ENCODE measurements at regions not wholly inside any gene's neighbourhood (a gene's known extent, or its start where the extent isn't known, plus 50 kb on each side); places are given as distances from the start of the nearest gene placed in this dataset.

DNA sequence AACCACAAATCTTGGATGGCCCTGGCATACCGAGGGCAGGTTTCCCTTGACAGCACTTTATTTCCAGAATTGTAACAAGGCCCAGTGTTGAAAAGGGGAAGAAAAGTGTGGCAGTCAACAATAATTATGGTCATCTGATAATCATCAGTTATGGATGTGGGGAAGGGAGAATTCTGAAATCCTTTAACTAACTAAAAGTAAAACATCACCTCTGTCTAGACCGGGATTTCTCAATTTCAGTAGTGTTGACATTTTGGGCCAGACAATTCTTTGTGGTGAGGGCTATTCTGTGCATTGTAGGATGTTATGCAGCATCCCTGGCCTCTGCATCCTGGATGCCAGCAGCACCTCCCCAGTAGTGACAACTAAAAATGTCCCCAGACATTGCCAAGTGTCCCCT, 140.4 kb downstream of the PSAT1 start:
- no peak for DNase-seq (ENCODE audit: low read depth)
- H3K4me3 ChIP-seq (replicated peaks; ENCODE audit: low read depth, low read length): no peak overlapping the region
- TF ChIP-seq, protein P1, sequence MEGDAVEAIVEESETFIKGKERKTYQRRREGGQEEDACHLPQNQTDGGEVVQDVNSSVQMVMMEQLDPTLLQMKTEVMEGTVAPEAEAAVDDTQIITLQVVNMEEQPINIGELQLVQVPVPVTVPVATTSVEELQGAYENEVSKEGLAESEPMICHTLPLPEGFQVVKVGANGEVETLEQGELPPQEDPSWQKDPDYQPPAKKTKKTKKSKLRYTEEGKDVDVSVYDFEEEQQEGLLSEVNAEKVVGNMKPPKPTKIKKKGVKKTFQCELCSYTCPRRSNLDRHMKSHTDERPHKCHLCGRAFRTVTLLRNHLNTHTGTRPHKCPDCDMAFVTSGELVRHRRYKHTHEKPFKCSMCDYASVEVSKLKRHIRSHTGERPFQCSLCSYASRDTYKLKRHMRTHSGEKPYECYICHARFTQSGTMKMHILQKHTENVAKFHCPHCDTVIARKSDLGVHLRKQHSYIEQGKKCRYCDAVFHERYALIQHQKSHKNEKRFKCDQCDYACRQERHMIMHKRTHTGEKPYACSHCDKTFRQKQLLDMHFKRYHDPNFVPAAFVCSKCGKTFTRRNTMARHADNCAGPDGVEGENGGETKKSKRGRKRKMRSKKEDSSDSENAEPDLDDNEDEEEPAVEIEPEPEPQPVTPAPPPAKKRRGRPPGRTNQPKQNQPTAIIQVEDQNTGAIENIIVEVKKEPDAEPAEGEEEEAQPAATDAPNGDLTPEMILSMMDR (IDR thresholded peaks at IDR 0.05; ENCODE audit: low read length, missing control alignments): no peak

DNA sequence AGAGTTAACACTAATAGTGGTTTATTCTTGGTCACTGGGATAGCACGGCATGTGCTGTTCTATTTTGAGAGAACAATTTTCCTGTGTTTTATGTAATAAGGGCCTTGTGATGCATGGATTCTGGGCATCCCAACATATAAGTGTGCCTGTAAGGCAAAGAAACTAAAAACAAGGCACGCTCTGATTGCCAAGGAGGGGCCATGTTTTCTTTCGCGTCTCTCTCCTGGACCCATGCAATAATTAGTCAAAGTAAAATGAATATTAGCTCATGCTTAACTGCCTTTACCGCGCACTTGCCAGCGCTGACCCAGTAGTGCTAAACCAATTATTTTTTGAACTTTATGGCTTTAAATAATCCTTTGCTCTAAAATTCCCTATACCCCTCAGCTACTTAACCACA, 140.9 kb downstream of the PSAT1 start:
- TF ChIP-seq, protein P1 (IDR thresholded peaks at IDR 0.05; ENCODE audit: low read length, missing control alignments): no peak
- DNase-seq (ENCODE audit: low read depth): no peak
- no peak overlapping the region for H3K4me3 ChIP-seq (replicated peaks; ENCODE audit: low read depth, low read length)

GRCh38 chr9:78438211-78438610, 141.3 kb downstream of the PSAT1 start:
- TF ChIP-seq, protein P1 (IDR thresholded peaks at IDR 0.05; ENCODE audit: low read length, missing control alignments): no peak
- no peak overlapping the region for H3K4me3 ChIP-seq (replicated peaks; ENCODE audit: low read depth, low read length)
- no peak for DNase-seq (ENCODE audit: low read depth)

DNA sequence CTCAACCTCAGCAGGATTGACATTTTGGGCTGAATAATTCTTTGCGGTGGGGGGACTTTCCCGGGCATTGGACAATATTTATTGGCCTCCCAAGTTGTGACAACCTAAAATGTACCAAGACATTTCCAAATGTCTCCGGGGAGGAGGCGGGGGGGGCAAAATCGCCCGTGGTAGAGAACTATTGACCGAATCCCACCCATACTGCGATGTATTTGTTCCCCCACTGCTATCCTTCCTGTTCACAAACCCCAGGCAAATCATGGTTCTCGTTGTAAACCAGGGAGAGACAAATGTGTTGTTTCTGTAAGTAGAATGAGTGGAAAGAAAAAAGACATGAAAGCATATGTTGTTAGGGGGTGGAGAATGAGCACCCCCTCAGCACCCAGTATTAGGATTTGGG, 141.9 kb downstream of the PSAT1 start:
- H3K4me3 ChIP-seq (replicated peaks; ENCODE audit: low read depth, low read length): no peak overlapping the region
- TF ChIP-seq, protein P1 (IDR thresholded peaks at IDR 0.05; ENCODE audit: low read length, missing control alignments): no peak
- DNase-seq (ENCODE audit: low read depth): no peak

- H3K4me3 ChIP-seq (replicated peaks; ENCODE audit: low read depth, low read length): no peak overlapping the region
- peak; percentile 89 for DNase-seq (ENCODE audit: low read depth)
These were observed 142.4 kb downstream of the PSAT1 start for GRCh38 chr9:78439190-78439865.

GRCh38 chr9:78439866-78440830, 143.2 kb downstream of the PSAT1 start:
- DNase-seq (ENCODE audit: low read depth): no peak
- no peak overlapping the region for H3K4me3 ChIP-seq (replicated peaks; ENCODE audit: low read depth, low read length)
- TF ChIP-seq, protein P1 (IDR thresholded peaks at IDR 0.05; ENCODE audit: low read length, missing control alignments): peak; percentile 2

More at GRCh38 chr9:78439190-78439865, 142.4 kb downstream of the PSAT1 start:
- TF ChIP-seq, protein P1 (IDR thresholded peaks at IDR 0.05; ENCODE audit: low read length, missing control alignments): peak; percentile 95

All from fibroblast of pulmonary artery (primary cell).